Natural killer cell treated with Interleukin-12 subunit alpha and Interleukin-12 subunit beta and Interleukin-15 and Interleukin-18, amount 100 ng/mL, for 72 hours (primary cell): ENCODE measurements at regions not wholly inside any gene's neighbourhood (a gene's known extent, or its start where the extent isn't known, plus 50 kb on each side); places are given as distances from the start of the nearest gene placed in this dataset.

Source experiments
- ATAC-seq, 2 donors: fragments of 150-1000 bp; cut with Tn5 transposase in 1 of 2; sonication (Bioruptor Pico), chemical (Tn5 transposase) in 1 of 2; 2 replicates each; pipeline ENCODE4 v1.10.0; 2021
- DNase-seq: peaks from one replicate; pipeline ENCODE4 v3.0.0; 2022; ENCODE audit warnings: low spot score
- H3K27ac Mint-ChIP-seq, 2 donors: 1 replicate in 1 of 2; 2 replicates in 1 of 2; pipeline ENCODE4 v1.8.0; 2022; ENCODE audit warnings: mixed read lengths in 2 of 2, mild to moderate bottlenecking in 1 of 2, moderate library complexity in 1 of 2
- H3K27me3 Mint-ChIP-seq, 2 donors: 1 replicate in 1 of 2; 2 replicates in 1 of 2; pipeline ENCODE4 v1.8.0; 2022; ENCODE audit warnings: mixed read lengths in 2 of 2
- H3K36me3 Mint-ChIP-seq: one replicate; pipeline ENCODE4 v1.8.0; 2022; ENCODE audit warnings: mixed read lengths
- H3K4me1 Mint-ChIP-seq, 2 donors: 1 replicate in 1 of 2; 2 replicates in 1 of 2; pipeline ENCODE4 v1.8.0; 2022; ENCODE audit warnings: low read depth in 2 of 2, mixed read lengths in 2 of 2, mild to moderate bottlenecking in 1 of 2
- H3K4me3 Mint-ChIP-seq: one replicate; pipeline ENCODE4 v1.8.0; 2022; ENCODE audit warnings: mixed read lengths
- H3K9me3 Mint-ChIP-seq: 2 replicates; pipeline ENCODE4 v1.8.0; 2022; ENCODE audit warnings: mixed read lengths

DNA sequence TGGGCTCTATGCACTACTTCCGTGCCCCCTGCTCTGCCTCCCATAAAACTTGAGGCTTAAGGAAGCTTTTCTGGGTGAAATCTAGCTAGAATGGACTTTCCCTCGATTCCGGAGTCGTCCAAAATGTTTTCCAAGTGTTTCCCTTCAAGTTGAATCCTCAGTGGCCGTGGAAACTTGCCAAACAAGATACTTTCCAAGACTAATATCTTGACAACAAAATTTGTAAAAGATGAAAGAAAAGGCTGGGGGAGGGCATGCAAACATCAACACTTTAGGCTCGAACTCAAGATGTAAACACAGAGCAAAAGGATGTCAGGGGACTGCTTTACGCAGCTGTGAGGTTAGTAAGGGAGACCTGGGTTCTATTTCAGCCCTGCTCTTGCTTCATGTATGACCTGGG, 482.8 kb upstream of the KLF4 start:
- H3K9me3 Mint-ChIP-seq, result peaks cover 12% of the 10 kb centered on the region
- DNase-seq (no peak), ATAC-seq (no peak)
- H3K4me1 Mint-ChIP-seq, result no peaks in the 10 kb centered on the region
- no peak overlapping the region for H3K27ac Mint-ChIP-seq
- no peaks in the 10 kb centered on the region for H3K27me3 Mint-ChIP-seq
- H3K4me3 Mint-ChIP-seq, result no peak overlapping the region
- H3K36me3 Mint-ChIP-seq, result no peaks in the 10 kb centered on the region

- H3K36me3 Mint-ChIP-seq, result no peaks in the 10 kb centered on the region
- ATAC-seq, result no peak
- no peaks in the 10 kb centered on the region for H3K4me1 Mint-ChIP-seq
- peaks cover 11% of the 10 kb centered on the region for H3K9me3 Mint-ChIP-seq
- no peaks in the 10 kb centered on the region for H3K27me3 Mint-ChIP-seq
- no peak overlapping the region for H3K4me3 Mint-ChIP-seq
- DNase-seq, result no peak
- H3K27ac Mint-ChIP-seq, result no peak overlapping the region
Observed at GRCh38 chr9:107971241-107971640, 481.7 kb upstream of the KLF4 start.

DNA sequence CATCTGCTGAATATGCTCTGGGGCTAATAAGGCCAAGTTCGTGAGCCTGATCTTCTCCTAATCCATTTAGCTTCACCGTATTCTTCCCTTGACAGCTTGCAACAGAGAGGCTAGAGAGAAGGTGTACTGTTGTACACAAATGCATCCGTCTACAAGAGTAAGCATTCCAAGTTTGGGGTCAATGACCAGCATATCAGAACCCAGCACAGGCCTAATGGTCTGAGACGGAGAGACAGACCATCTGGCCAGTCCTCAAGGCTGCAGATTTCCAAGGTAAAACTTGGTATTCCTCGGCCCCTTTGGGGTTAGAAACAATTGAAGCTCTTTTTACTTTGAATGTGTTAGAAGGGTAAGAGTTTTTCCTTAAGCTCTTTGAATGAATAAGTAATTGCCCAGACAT, 481.2 kb upstream of the KLF4 start:
- H3K4me3 Mint-ChIP-seq, result no peak overlapping the region
- ATAC-seq (no peak), DNase-seq (no peak)
- H3K36me3 Mint-ChIP-seq, result no peaks in the 10 kb centered on the region
- H3K27me3 Mint-ChIP-seq, result no peaks in the 10 kb centered on the region
- H3K27ac Mint-ChIP-seq, result no peak overlapping the region
- no peaks in the 10 kb centered on the region for H3K4me1 Mint-ChIP-seq
- peaks cover 10% of the 10 kb centered on the region for H3K9me3 Mint-ChIP-seq

DNA sequence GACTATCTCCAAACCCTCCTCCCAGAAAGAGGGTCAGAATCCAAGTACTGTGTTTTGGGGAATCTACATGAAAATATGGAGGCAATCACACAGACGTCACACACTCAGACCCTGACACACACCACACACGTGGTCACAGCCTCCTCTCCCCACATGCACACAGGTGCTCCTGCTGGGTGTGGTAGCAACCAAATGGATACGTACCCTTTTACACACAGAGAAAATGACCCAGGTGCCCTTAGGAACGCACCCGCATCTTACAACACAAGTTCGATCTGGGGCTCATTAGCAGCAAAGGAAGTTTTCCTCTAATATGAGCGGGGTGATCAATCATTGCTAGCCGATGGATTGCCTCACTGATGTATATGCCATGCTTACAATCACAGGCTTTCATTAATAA, 480.2 kb upstream of the KLF4 start:
- no peaks in the 10 kb centered on the region for H3K27me3 Mint-ChIP-seq
- H3K4me1 Mint-ChIP-seq, result no peaks in the 10 kb centered on the region
- DNase-seq (no peak), ATAC-seq (no peak)
- no peaks in the 10 kb centered on the region for H3K36me3 Mint-ChIP-seq
- no peak overlapping the region for H3K4me3 Mint-ChIP-seq
- no peak overlapping the region for H3K27ac Mint-ChIP-seq
- H3K9me3 Mint-ChIP-seq, result peaks cover 7% of the 10 kb centered on the region

DNA sequence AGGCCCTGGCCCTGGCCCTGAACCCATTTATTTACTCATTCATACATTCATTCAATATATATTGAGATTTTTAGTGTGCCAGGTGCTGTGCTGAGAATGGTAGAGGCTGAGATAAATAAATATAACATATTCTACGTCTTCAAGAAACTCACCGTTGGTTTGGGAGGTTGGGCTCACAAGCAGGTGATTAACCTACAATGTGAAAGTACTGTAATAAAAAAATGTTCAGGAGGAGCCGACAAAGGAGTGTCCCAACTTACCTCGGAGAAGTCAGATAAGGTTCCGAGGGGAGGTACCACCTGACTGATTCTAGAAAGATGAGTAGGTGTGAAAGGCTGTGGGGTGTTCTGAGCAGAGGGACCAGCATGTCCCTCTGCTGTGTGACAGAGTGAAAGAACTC, 479.6 kb upstream of the KLF4 start:
- peaks cover 4% of the 10 kb centered on the region for H3K9me3 Mint-ChIP-seq
- ATAC-seq (no peak), DNase-seq (no peak)
- H3K4me3 Mint-ChIP-seq, result no peak overlapping the region
- no peaks in the 10 kb centered on the region for H3K27me3 Mint-ChIP-seq
- H3K36me3 Mint-ChIP-seq, result no peaks in the 10 kb centered on the region
- H3K4me1 Mint-ChIP-seq, result no peaks in the 10 kb centered on the region
- no peak overlapping the region for H3K27ac Mint-ChIP-seq

- ATAC-seq (no peak), DNase-seq (no peak)
- peaks cover 14% of the 10 kb centered on the region for H3K9me3 Mint-ChIP-seq
- H3K36me3 Mint-ChIP-seq, result no peaks in the 10 kb centered on the region
- H3K4me3 Mint-ChIP-seq, result no peak overlapping the region
- H3K27ac Mint-ChIP-seq, result no peak overlapping the region
- no peaks in the 10 kb centered on the region for H3K4me1 Mint-ChIP-seq
- H3K27me3 Mint-ChIP-seq, result no peaks in the 10 kb centered on the region
Observed at GRCh38 chr9:107963246-107963645, 473.7 kb upstream of the KLF4 start.

GRCh38 chr9:107960916-107961315, 471.3 kb upstream of the KLF4 start:
- no peak overlapping the region for H3K27ac Mint-ChIP-seq
- no peak for ATAC-seq
- no peaks in the 10 kb centered on the region for H3K4me1 Mint-ChIP-seq
- H3K4me3 Mint-ChIP-seq, result no peak overlapping the region
- H3K27me3 Mint-ChIP-seq, result no peaks in the 10 kb centered on the region
- no peak for DNase-seq
- H3K9me3 Mint-ChIP-seq, result peaks cover 10% of the 10 kb centered on the region
- no peaks in the 10 kb centered on the region for H3K36me3 Mint-ChIP-seq

- DNase-seq (no peak), ATAC-seq (no peak)
- no peak overlapping the region for H3K27ac Mint-ChIP-seq
- H3K4me3 Mint-ChIP-seq, result no peak overlapping the region
- H3K4me1 Mint-ChIP-seq, result no peaks in the 10 kb centered on the region
- H3K27me3 Mint-ChIP-seq, result no peaks in the 10 kb centered on the region
- H3K9me3 Mint-ChIP-seq, result peaks cover 3% of the 10 kb centered on the region
- H3K36me3 Mint-ChIP-seq, result peaks cover 6% of the 10 kb centered on the region
Observed at GRCh38 chr9:107954312-107954711, 464.7 kb upstream of the KLF4 start.

DNA sequence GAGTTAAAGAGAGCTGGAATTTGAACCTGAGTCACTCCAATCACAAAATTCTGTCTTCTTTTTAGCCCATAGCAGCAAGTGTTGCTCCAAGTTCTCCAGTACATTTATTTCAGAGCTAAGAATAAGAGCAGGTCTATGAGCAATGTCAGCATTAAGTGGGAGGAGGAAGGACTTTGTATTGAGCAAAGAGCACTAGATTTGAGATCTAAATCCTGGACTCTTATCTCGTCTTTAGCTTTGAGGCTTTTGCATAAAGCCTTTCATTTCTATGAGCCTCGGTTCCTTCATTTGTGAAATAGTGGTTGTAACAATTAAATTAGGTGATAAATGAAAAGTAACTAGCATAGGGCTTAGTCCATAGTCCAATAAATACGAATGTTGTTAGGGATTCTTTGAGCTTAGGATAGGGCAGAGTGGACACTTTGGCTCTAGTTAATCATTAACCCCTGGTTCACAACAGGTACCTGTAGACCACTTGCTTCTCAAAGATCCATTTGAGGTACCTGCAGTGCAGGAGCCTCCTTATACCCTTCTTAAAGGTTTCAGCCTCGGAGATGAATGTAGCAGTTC, 464.1 kb upstream of the KLF4 start:
- Mint-ChIP-seq H3K4me3 (no peak overlapping the region), H3K36me3 (peaks cover 6% of the 10 kb centered on the region), H3K9me3 (peaks cover 3% of the 10 kb centered on the region), H3K27ac (no peak overlapping the region), H3K27me3 (no peaks in the 10 kb centered on the region), H3K4me1 (no peaks in the 10 kb centered on the region)
- DNase-seq (no peak), ATAC-seq (no peak)

- DNase-seq (no peak), ATAC-seq (no peak)
- Mint-ChIP-seq H3K36me3 (peaks cover 6% of the 10 kb centered on the region), H3K27me3 (no peaks in the 10 kb centered on the region), H3K27ac (no peak overlapping the region), H3K9me3 (peaks cover 6% of the 10 kb centered on the region), H3K4me1 (no peaks in the 10 kb centered on the region), H3K4me3 (no peak overlapping the region)
Observed at GRCh38 chr9:107952773-107953172, 463.2 kb upstream of the KLF4 start.

DNA sequence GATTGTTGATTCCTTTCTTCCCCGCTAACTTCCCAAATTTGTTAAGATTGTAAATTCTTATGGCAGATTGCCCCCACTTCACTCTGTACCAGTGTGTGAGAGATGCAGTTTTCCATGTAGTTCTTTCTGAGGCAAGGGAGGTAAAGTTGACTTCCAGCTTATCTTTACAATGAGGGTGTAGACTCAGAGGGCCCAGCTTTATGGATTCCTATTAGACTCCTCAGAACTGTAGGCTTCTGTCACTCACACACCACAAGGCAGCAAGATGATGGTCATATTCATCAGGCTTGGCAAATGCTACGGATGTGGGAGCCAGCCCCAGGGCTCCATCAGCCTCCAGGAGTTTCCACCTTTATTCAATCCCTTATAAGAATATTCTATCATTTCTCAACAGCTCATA, 461.9 kb upstream of the KLF4 start:
- Mint-ChIP-seq H3K27me3 (no peaks in the 10 kb centered on the region), H3K9me3 (peaks cover 6% of the 10 kb centered on the region), H3K27ac (no peak overlapping the region), H3K4me1 (no peaks in the 10 kb centered on the region), H3K36me3 (peaks cover 6% of the 10 kb centered on the region), H3K4me3 (no peak overlapping the region)
- DNase-seq (no peak), ATAC-seq (no peak)

DNA sequence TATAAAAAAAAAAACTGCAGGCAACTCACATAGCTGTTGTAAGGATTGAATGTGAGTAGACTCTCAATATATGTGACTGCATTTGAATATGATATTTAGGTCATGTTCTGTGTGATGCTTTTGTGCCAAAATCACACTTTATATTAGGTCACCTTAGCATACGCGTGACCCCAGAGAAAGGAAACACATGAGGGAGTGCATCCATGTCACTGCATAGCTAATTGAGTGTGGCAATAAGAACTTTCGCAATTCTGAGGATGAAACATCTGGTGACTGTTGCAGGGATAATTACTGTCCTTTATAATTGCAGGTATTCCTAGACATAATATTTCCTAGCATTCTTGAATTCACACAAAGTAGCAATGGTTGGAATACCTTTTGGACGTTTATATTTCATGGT, 459.5 kb upstream of the KLF4 start:
- Mint-ChIP-seq H3K4me3 (no peak overlapping the region), H3K27ac (no peak overlapping the region), H3K4me1 (no peaks in the 10 kb centered on the region), H3K9me3 (peaks cover 11% of the 10 kb centered on the region), H3K27me3 (no peaks in the 10 kb centered on the region), H3K36me3 (peaks cover 6% of the 10 kb centered on the region)
- ATAC-seq (no peak), DNase-seq (no peak)

GRCh38 chr9:107948601-107949000, 459.0 kb upstream of the KLF4 start:
- Mint-ChIP-seq H3K4me3 (no peak overlapping the region), H3K27ac (no peak overlapping the region), H3K36me3 (peaks cover 6% of the 10 kb centered on the region), H3K4me1 (no peaks in the 10 kb centered on the region), H3K9me3 (peaks cover 15% of the 10 kb centered on the region), H3K27me3 (no peaks in the 10 kb centered on the region)
- ATAC-seq (no peak), DNase-seq (no peak)

GRCh38 chr9:107948086-107948485, 458.5 kb upstream of the KLF4 start:
- Mint-ChIP-seq H3K27ac (no peak overlapping the region), H3K4me3 (no peak overlapping the region), H3K36me3 (peaks cover 6% of the 10 kb centered on the region), H3K9me3 (peaks cover 17% of the 10 kb centered on the region), H3K4me1 (no peaks in the 10 kb centered on the region), H3K27me3 (no peaks in the 10 kb centered on the region)
- ATAC-seq (no peak), DNase-seq (no peak)

DNA sequence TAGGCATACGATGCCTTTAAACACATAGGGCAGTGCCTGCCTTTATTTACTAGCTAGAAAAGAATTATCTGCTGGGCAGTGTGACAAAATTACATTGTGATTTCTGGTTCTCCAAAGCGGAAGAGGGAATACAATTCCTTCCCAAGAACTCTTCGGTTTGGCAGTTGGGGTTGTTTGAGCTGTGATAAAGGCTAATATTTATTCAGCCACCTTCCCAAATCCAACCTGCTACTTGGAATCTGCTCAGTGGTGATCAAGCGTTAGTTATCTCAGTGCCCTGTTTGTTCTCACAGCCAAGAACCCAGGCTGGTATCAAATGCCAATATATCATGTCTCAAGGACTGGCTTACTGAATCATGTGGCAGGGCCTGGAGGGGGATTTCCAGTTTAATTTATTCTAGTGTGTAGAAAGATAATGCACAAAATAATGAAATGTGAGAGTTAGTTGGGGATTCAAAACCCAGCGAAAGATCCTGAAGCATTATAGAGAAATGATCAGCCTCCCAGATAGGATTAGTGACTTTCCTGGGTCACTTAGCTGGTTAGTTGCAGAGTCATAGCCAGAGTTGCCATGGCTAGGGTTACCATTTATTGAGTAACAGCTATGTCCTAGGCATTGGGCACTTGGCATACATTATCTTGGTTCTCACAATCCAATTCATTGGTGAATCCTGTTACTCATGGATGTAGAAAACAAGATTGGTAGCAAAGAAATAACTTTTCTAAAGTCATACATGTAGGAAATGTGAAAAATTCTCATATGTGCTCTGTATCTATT, 457.0 kb upstream of the KLF4 start:
- no peak for DNase-seq
- H3K27ac Mint-ChIP-seq, result no peak overlapping the region
- peaks cover 22% of the 10 kb centered on the region for H3K9me3 Mint-ChIP-seq
- ATAC-seq, result no peak
- peaks cover 6% of the 10 kb centered on the region for H3K36me3 Mint-ChIP-seq
- no peak overlapping the region for H3K4me3 Mint-ChIP-seq
- no peaks in the 10 kb centered on the region for H3K27me3 Mint-ChIP-seq
- H3K4me1 Mint-ChIP-seq, result no peaks in the 10 kb centered on the region
